H9 (cell line): ENCODE measurements at regions not wholly inside any gene's neighbourhood (a gene's known extent, or its start where the extent isn't known, plus 50 kb on each side); places are given as distances from the start of the nearest gene placed in this dataset.

Experiments
- DNase-seq: peaks from one replicate; pipeline ENCODE4 v3.0.0-alpha.2; 2017
- H2AFZ ChIP-seq: one replicate; pipeline ENCODE4 v1.6.1; 2013; ENCODE audit warnings: mild to moderate bottlenecking, low read length, control low read depth, moderate library complexity
- H2AK5ac ChIP-seq: 2 replicates; pipeline ENCODE4 v1.6.1; 2013; ENCODE audit warnings: low read length, control low read depth, mixed read lengths; ENCODE audit not compliant: insufficient read length
- H2BK120ac ChIP-seq: one replicate; pipeline ENCODE4 v1.6.1; 2013; ENCODE audit warnings: low read depth, mild to moderate bottlenecking, low read length, control low read depth, inconsistent platforms; ENCODE audit not compliant: poor library complexity, severe bottlenecking
- H2BK12ac ChIP-seq: 2 replicates; pipeline ENCODE4 v1.6.1; 2013; ENCODE audit warnings: low read length, control low read depth, mixed read lengths, low read depth; ENCODE audit not compliant: insufficient read length
- H2BK15ac ChIP-seq: 2 replicates; pipeline ENCODE4 v1.6.1; 2013; ENCODE audit warnings: low read depth, low read length, control low read depth
- H2BK20ac ChIP-seq: one replicate; pipeline ENCODE4 v1.6.1; 2013; ENCODE audit warnings: low read depth, mild to moderate bottlenecking, low read length, control low read depth, inconsistent platforms; ENCODE audit not compliant: poor library complexity, severe bottlenecking
- H2BK5ac ChIP-seq: 2 replicates; pipeline ENCODE4 v1.6.1; 2013; ENCODE audit warnings: low read length, control low read depth, mixed read lengths; ENCODE audit not compliant: insufficient read length
- H3K14ac ChIP-seq: 2 replicates; pipeline ENCODE4 v1.6.1; 2013; ENCODE audit warnings: low read length, control low read depth; ENCODE audit not compliant: insufficient read depth
- H3K18ac ChIP-seq: 2 replicates; pipeline ENCODE4 v1.6.1; 2013; ENCODE audit warnings: low read depth, mild to moderate bottlenecking, mixed read lengths, low read length, control low read depth; ENCODE audit not compliant: insufficient read length
- H3K23ac ChIP-seq: 2 replicates; pipeline ENCODE4 v1.6.1; 2013; ENCODE audit warnings: low read length, control low read depth, mixed read lengths, low read depth; ENCODE audit not compliant: insufficient read length
- H3K23me2 ChIP-seq: 2 replicates; pipeline ENCODE4 v1.6.1; 2013; ENCODE audit warnings: low read depth, mild to moderate bottlenecking, mixed read lengths, low read length, control low read depth; ENCODE audit not compliant: insufficient read length, poor library complexity, severe bottlenecking
- H3K27ac ChIP-seq: 2 replicates; pipeline ENCODE4 v1.5.1; 2013; ENCODE audit warnings: low read length, control low read depth, mixed read lengths, low read depth; ENCODE audit not compliant: insufficient read length
- H3K27me3 ChIP-seq: 2 replicates; pipeline ENCODE4 v1.6.1; 2013; ENCODE audit warnings: low read length, control low read depth, inconsistent platforms; ENCODE audit not compliant: insufficient read depth
- H3K4ac ChIP-seq: 2 replicates; pipeline ENCODE4 v1.6.1; 2013; ENCODE audit warnings: low read depth, mild to moderate bottlenecking, control low read depth, inconsistent platforms, low read length, moderate library complexity
- H3K4me1 ChIP-seq: 2 replicates; pipeline ENCODE4 v1.6.1; 2013; ENCODE audit warnings: low read length, control low read depth, inconsistent platforms; ENCODE audit not compliant: insufficient read depth
- H3K4me2 ChIP-seq: 2 replicates; pipeline ENCODE4 v1.6.1; 2013; ENCODE audit warnings: low read length, control low read depth, mixed read lengths; ENCODE audit not compliant: insufficient read length, insufficient read depth
- H3K56ac ChIP-seq: 2 replicates; pipeline ENCODE4 v1.6.1; 2013; ENCODE audit warnings: low read depth, mild to moderate bottlenecking, mixed read lengths, low read length, control low read depth; ENCODE audit not compliant: insufficient read length
- H3K79me1 ChIP-seq: 2 replicates; pipeline ENCODE4 v1.6.1; 2013; ENCODE audit warnings: low read depth, mild to moderate bottlenecking, moderate library complexity, low read length, control low read depth, inconsistent platforms; ENCODE audit not compliant: insufficient read depth, poor library complexity, severe bottlenecking
- H3K79me2 ChIP-seq: 2 replicates; pipeline ENCODE4 v1.6.1; 2013; ENCODE audit warnings: low read length, control low read depth, inconsistent platforms; ENCODE audit not compliant: insufficient read depth
- H3K9ac ChIP-seq: 2 replicates; pipeline ENCODE4 v1.6.1; 2013; ENCODE audit warnings: low read length, control low read depth, mixed read lengths; ENCODE audit not compliant: insufficient read length; ENCODE audit errors: extremely low read depth
- H3K9me3 ChIP-seq: one replicate; pipeline ENCODE4 v1.6.1; 2013; ENCODE audit warnings: low read depth, low read length, inconsistent platforms; ENCODE audit not compliant: control insufficient read depth
- H3T11ph ChIP-seq: one replicate; pipeline ENCODE4 v1.6.1; 2013; ENCODE audit warnings: mild to moderate bottlenecking, low read length, control low read depth, inconsistent platforms
- H4K20me1 ChIP-seq: one replicate; pipeline ENCODE4 v1.6.1; 2013; ENCODE audit not compliant: control insufficient read depth, insufficient read length, insufficient read depth
- H4K5ac ChIP-seq: 2 replicates; pipeline ENCODE4 v1.6.1; 2013; ENCODE audit warnings: low read depth, mild to moderate bottlenecking, mixed read lengths, low read length, control low read depth; ENCODE audit not compliant: insufficient read length
- H4K8ac ChIP-seq: replicated peaks from 2 replicates; pipeline ENCODE4 v1.6.1; 2013; ENCODE audit warnings: low read length, control low read depth, mixed read lengths, low read depth; ENCODE audit not compliant: insufficient read length
- H4K91ac ChIP-seq: 2 replicates; pipeline ENCODE4 v1.6.1; 2013; ENCODE audit warnings: low read depth, mild to moderate bottlenecking, moderate library complexity, mixed read lengths, low read length, control low read depth; ENCODE audit not compliant: insufficient read length
- H3K27ac Mint-ChIP-seq, 3 experiments: 2 replicates in 2 of 3; 3 replicates in 1 of 3; pipeline ENCODE4 v1.8.0; 2020 to 2021; ENCODE audit warnings: mixed read lengths in 3 of 3, mild to moderate bottlenecking in 1 of 3, moderate library complexity in 1 of 3
- H3K27me3 Mint-ChIP-seq: 2 replicates; pipeline ENCODE4 v1.8.0; 2021; ENCODE audit warnings: low read depth, mild to moderate bottlenecking, moderate library complexity, mixed read lengths
- H3K36me3 Mint-ChIP-seq, 3 experiments: 2 replicates in 2 of 3; 3 replicates in 1 of 3; pipeline ENCODE4 v1.8.0; 2020 to 2021; ENCODE audit warnings: low read depth in 3 of 3, mixed read lengths in 3 of 3; ENCODE audit not compliant: insufficient read depth in 1 of 3
- H3K4me1 Mint-ChIP-seq, 2 experiments: 2 replicates each; pipeline ENCODE4 v1.8.0; 2020; ENCODE audit warnings: mixed read lengths in 2 of 2
- H3K4me3 Mint-ChIP-seq, 2 experiments: 2 replicates in 1 of 2; 3 replicates in 1 of 2; pipeline ENCODE4 v1.8.0; 2020 to 2021; ENCODE audit warnings: mild to moderate bottlenecking in 2 of 2, mixed read lengths in 2 of 2, moderate library complexity in 1 of 2
- H3K9me3 Mint-ChIP-seq, 2 experiments: 2 replicates in 1 of 2; 3 replicates in 1 of 2; pipeline ENCODE4 v1.8.0; 2020; ENCODE audit warnings: mild to moderate bottlenecking in 2 of 2, mixed read lengths in 2 of 2, moderate library complexity in 1 of 2
- CTCF ChIP-seq: fragments of 200-600 bp; sonication (generic); conservative IDR thresholded peaks from 3 replicates; pipeline ENCODE4 v1.8.0; 2021; ENCODE audit warnings: antibody characterized with exemption, mild to moderate bottlenecking
- WGBS: extraction: QIAGEN DNeasy Blood & Tissue Kit; methylation state at CpG from one replicate; pipeline ENCODE4 v1.1.7; 2013; ENCODE audit warnings: missing lambda C conversion rate, low lambda C conversion rate, mixed read lengths; ENCODE audit not compliant: insufficient read length; ENCODE audit errors: extremely low coverage; 5-methylcytosine and 5-hydroxymethylcytosine counted together

- no peak overlapping the region for H3K56ac ChIP-seq
- no peaks in the 10 kb centered on the region for H3K27me3 ChIP-seq
- no peak overlapping the region for H2BK12ac ChIP-seq
- no peak overlapping the region for H3K23ac ChIP-seq
- no peak overlapping the region for H2BK20ac ChIP-seq
- no peaks in the 10 kb centered on the region for H3K23me2 ChIP-seq
- no peak overlapping the region for H3K4me2 ChIP-seq
- H2AFZ ChIP-seq = no peak overlapping the region
- no peak overlapping the region for H2AK5ac ChIP-seq
- H3K18ac ChIP-seq = no peak overlapping the region
- Mint-ChIP-seq H3K4me3 (no peak overlapping the region), H3K4me1 (no peaks in the 10 kb centered on the region), H3K27me3 (no peaks in the 10 kb centered on the region), H3K9me3 (no peaks in the 10 kb centered on the region), H3K36me3 (no peaks in the 10 kb centered on the region), H3K27ac (no peak overlapping the region)
- no peak overlapping the region for H3T11ph ChIP-seq
- no peak overlapping the region for H4K8ac ChIP-seq
- no peak overlapping the region for H3K27ac ChIP-seq
- no peaks in the 10 kb centered on the region for H3K4me1 ChIP-seq
- no peaks in the 10 kb centered on the region for H3K79me1 ChIP-seq
- no peak overlapping the region for H3K4ac ChIP-seq
- no peak overlapping the region for H2BK5ac ChIP-seq
- WGBS = no CpG with 5 or more reads among the region's 3 CpGs
- H2BK15ac ChIP-seq = no peak overlapping the region
- no peak overlapping the region for H4K91ac ChIP-seq
- no peak overlapping the region for H2BK120ac ChIP-seq
- no peak overlapping the region for H3K14ac ChIP-seq
- no peaks in the 10 kb centered on the region for H3K9me3 ChIP-seq
- H3K9ac ChIP-seq = no peak overlapping the region
- DNase-seq = no peak
- no peaks in the 10 kb centered on the region for H4K20me1 ChIP-seq
- no peak overlapping the region for H4K5ac ChIP-seq
- H3K79me2 ChIP-seq = no peaks in the 10 kb centered on the region
- TF ChIP-seq CTCF = no peak
Measured at GRCh38 chr5:23588841-23589326, 81.5 kb downstream of the PRDM9 start.
